NCI-H69 (cell line): ENCODE measurements at regions not wholly inside any gene's neighbourhood (a gene's known extent, or its start where the extent isn't known, plus 50 kb on each side); places are given as distances from the start of the nearest gene placed in this dataset.
A peak's percentile ranks its signal among the peaks of the same experiment; 100 is the strongest.

ENCODE experiments used
- DNase-seq: peaks from one replicate; lab custom pipeline; 2025; lab: John Stamatoyannopoulos, UW

- DNase-seq: peak; percentile 8
Observed at GRCh38 chr14:45364565-45365156, 111.7 kb upstream of the MIS18BP1 start.

GRCh38 chr14:45362505-45362904, 109.5 kb upstream of the MIS18BP1 start:
- no peak for DNase-seq

GRCh38 chr14:45361727-45362126, 108.7 kb upstream of the MIS18BP1 start:
- DNase-seq: no peak

- DNase-seq: no peak
Observed at GRCh38 chr14:45359746-45360145, 106.7 kb upstream of the MIS18BP1 start.

- DNase-seq: no peak
Observed at GRCh38 chr14:45332360-45332988, 79.5 kb upstream of the MIS18BP1 start.

- no peak for DNase-seq
Observed at GRCh38 chr14:45308745-45309397, 55.9 kb upstream of the MIS18BP1 start.
